CD4-positive, alpha-beta T cell treated with Interleukin-6 at 100 ng/mL for 8 hours (primary cell): ENCODE measurements at regions not wholly inside any gene's neighbourhood (a gene's known extent, or its start where the extent isn't known, plus 50 kb on each side); places are given as distances from the start of the nearest gene placed in this dataset.
"Not testable (repeated sequence)": the region's sequence is repeated elsewhere in the genome, so short reads cannot be mapped to it uniquely, and the experiment has no call there.

Source experiments
- DNase-seq: peaks from one replicate; pipeline ENCODE4 v3.0.0-alpha.2; 2020; ENCODE audit warnings: mixed read lengths, low spot score

GRCh38 chr21:23601549-23601948 lies 2005.7 kb downstream of the MRPL39 start:
- no peak for DNase-seq

DNA sequence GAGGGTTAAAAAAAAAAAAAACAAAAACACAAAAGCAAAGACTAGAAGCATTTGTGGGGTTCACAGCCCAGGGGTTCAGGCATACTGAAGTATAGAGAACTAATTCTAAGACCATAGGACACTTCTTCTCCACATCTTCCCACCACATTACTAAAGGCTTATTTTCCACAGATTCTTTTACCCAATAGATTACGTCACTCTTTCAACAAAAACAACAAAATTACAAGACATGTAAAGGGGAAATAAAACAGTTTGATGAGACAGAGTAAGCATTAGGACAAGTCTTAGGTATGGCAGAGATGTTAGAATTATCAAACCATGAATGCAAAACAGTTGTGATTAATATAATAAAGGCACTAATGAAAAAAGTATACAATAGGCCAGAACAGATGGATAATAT lies 2013.7 kb downstream of the MRPL39 start:
- no peak for DNase-seq

DNA sequence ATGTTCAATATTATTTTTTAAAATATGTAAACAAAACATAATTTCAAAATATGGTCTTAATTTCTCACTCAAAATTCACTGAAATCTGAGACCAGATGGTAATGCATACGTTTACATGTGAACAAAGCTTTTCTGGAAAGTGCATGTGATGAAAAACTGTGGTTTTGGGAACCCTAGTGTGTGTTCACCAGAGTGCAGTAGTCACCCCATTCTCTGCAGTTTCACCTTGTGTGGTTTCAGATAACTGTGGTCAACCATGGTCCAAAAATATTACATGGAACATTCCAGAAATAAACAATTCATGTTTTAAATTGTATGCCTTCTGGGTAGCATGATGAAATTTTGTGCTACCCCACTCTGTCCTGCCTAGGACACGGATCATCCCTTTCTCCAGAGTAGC lies 2021.9 kb downstream of the MRPL39 start:
- no peak for DNase-seq

DNA sequence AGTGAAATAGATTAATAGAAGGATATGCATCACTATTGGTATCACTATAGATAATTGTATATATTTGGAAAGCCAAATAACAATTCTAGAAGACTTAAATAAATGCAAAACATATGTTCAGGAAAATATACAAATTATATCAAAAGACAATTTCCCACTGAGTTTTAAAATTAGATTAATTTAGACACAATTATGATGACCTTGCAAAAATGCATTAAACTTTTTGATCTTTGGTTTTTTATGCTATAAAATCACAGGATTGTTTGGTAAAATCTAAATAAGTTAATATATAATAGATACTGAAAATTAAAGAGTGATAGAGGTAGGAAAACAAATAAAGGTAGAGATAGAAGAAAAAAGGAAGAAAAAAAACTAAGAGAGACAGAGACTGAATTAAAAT lies 2027.7 kb downstream of the MRPL39 start:
- no peak for DNase-seq

DNA sequence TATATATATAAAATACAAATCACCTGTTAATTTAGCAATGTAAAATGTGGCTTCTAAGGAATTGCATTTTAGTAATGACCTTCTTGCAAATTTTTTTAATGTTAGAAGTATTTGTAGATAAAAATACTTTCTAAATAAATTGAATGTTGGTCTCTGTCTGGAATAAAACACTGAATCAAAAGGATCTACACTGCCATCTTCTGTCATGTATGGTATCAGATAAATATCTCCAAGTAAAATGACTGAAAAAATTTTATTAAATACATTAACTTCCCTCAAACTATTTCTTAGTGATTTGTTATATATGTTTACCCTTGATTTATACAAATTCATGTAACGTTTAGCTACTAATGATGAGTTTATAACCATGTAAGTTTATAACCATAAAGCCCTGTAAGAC lies 2029.3 kb downstream of the MRPL39 start:
- DNase-seq = no peak

- DNase-seq = no peak
Observed at GRCh38 chr21:23574932-23575331, 2032.3 kb downstream of the MRPL39 start.

DNA sequence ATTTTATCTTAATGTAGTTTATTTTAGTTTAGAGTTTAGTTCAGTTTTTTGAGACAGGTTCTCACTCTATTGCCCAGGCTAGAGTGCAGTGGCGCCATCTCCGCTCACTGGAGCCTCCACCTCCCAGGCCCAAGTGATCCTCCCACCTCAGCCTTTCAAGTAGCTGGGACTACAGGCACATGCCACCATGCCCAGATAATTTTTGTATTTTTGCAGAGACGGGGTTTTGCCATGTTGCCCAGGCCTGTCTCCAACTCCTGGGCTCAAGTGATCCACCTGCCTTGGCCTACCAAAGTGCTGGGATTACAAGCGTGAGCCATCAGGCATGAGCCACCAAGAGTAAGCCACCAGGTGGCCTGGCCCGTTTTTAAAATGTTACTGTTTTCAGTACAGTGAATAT lies 2058.4 kb downstream of the MRPL39 start:
- not testable (repeated sequence) for DNase-seq

DNA sequence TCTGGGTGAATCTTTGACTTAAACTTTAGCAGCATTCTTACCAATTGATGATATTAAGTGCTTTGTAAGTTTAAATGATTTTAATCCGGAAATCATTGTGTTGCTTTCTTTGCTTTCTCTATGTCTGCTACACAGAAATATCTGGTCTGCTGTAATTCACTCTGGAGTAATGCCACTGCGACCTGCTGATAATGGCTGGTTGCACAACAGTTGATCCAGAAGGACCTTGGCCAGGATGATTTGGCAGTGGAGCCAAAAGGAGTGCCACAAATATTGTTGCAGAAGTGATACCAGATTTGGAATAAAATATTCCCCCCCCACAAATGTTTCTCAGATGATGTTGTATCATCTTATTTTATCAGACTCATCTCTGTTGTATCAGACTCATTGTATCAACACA lies 2063.9 kb downstream of the MRPL39 start:
- DNase-seq = no peak

- no peak for DNase-seq
Observed at GRCh38 chr21:23542097-23542496, 2065.2 kb downstream of the MRPL39 start.

- no peak for DNase-seq
Observed at GRCh38 chr21:23541571-23541970, 2065.7 kb downstream of the MRPL39 start.

DNA sequence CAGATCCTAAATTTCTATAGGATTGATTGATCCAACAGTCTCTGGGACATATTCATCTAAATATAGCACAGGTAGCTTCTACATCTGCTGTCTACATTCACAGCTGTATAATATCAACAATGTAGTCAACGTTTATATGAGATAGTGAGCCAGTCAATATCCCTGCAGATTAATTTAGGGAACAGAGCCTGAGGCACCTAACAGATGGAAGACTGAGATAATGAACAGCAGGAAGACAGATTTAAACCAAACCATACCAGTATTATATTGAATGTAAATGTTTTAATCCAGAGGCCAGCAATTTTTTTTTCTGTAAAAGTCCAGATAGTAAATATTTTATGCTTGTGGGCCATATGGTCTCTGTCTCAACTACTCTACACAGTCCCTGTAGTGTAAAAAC lies 2072.4 kb downstream of the MRPL39 start:
- DNase-seq = no peak

DNA sequence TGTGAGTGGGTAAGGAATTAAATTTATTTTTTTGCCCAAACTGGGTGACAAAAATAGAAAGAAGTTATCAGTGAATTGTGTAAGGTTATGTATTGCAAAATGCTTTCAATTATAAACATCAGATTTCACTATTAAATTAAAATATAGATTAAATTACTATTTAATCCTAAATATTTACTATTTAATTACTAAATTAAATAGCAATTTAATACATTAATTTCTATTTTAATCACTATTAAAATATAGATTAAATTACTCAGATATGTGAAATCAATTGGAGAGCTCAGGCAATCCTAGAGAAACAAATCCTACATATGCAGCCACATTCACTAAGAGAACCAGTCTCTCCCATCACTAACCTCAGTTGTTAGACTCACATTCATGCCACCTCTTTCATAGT lies 2075.8 kb downstream of the MRPL39 start:
- DNase-seq = no peak

DNA sequence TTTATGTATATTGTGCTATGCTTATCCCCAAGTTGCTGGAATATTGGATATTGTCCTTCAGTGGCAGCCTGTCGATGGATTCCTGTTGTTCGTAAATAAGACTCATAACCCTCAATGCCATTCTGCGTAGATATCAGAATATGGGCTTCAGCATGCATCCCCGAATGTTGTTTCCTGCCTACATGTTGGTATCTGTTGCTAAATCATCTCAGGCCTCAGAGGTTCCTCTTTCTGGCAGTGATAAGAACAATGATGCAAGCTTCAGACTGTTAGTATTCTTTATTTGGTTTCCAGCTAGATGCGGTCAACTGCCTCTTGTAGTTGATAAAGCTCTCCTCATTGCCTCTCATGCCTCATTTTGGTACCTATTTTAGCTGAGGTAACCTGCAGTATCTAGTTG lies 2082.6 kb downstream of the MRPL39 start:
- no peak for DNase-seq

GRCh38 chr21:23522751-23523150 lies 2084.5 kb downstream of the MRPL39 start:
- no peak for DNase-seq

DNA sequence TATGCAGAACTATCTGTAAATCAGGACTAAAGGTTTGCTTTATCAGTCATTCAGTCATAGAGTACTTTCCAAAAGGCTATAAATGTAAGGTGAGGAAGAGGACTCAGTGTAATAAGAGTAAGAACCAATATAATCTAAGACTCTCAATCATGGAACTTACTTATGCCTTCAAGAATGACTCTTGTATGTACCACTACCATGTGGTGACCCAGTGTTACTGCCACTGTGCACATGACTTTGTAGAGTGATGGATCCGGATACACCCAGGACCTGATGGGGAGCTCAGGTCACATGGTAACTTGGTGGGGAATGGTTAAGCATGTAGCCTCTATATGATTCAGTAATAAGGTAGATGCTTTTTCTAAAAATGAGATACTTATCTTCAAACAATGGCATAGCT lies 2099.8 kb downstream of the MRPL39 start:
- no peak for DNase-seq

DNA sequence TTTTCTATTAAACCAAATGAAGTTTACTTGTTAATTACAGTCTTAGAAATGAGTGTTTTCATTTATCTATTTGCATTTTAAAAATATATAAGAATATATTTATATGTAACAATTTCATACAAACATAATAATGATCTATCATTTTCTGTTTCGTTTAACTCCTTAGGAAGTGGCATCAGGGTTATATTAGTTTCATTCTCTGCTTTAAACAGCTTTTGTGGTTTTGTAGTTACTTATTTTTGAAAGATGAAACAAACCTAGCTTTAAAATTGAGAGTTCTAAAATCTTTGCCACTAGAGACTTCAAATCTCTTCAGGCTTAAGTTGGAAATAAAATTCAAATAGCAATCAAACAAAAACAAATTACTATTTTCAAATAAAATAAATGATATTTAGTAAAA lies 2110.6 kb downstream of the MRPL39 start:
- DNase-seq = no peak

- no peak for DNase-seq
Observed at GRCh38 chr21:23488245-23488644, 2119.0 kb downstream of the MRPL39 start.

DNA sequence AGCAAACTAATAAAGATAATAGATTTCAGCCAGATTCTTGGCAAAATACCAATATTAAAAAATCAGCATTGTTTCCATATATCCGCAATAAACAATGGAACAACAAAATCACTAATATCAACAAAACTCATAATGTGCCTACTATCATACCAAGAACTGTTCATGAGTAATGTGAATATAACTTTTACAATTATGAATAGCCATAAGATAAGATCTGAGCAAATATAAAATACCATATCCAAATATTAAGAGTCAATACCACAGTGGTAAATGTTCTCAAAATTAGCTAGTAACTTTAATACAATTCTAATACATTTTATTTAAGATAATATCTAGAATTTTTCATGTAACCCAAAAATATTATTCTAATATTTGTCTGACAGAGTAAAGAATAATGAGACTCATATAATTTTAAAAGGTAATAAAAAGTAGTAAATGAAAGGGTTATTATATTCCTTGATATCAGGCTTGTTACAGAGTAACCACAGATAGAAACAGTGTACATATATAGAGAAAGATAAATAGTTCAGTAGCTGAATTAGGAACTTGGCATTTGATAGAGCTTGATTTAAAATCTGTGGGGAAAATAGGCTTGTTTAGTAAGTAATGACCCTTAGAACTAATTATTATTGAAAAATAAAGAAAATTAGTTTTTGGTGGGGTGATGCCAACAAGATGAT lies 2126.6 kb downstream of the MRPL39 start:
- no peak for DNase-seq

DNA sequence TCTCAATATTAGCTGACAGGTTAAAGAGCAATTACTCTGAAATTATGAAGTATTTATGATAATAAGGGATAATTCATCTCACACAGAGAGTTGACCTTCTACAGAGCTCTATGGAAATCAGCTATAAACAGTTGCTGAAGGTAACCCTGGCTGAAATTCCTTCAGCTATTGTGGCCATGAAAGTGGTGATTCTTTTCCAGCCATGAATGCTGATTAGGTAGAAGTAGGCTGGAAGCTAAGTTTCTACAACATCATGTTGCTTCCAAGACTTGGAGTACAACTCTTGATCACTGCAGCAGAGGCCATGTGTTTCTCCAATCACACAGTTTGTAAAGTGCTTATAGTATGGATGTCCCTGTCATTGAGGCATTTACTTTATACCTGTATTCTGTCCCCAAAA lies 2128.9 kb downstream of the MRPL39 start:
- no peak for DNase-seq

GRCh38 chr21:23475281-23476219 lies 2131.7 kb downstream of the MRPL39 start:
- no peak for DNase-seq

DNA sequence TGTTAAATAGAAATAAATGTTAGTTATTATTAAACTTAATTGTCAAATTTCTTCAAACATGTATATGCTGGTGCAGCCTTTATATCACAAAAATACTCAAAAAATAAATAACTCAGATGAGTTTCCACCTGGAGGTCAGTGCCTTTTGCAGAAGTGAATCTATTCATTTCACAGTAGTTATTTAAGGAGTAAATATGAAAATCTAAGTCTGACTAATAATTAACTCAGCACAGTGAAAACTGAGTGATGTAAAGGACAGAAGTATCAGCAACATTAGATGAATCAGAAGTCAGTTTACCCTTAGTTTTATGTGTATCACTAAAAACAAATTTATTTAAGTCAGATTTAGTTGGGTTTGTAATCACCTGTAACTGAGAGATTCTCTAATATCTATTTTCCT lies 2135.4 kb downstream of the MRPL39 start:
- DNase-seq = no peak

- DNase-seq = no peak
Observed at GRCh38 chr21:23463365-23463764, 2143.9 kb downstream of the MRPL39 start.

DNA sequence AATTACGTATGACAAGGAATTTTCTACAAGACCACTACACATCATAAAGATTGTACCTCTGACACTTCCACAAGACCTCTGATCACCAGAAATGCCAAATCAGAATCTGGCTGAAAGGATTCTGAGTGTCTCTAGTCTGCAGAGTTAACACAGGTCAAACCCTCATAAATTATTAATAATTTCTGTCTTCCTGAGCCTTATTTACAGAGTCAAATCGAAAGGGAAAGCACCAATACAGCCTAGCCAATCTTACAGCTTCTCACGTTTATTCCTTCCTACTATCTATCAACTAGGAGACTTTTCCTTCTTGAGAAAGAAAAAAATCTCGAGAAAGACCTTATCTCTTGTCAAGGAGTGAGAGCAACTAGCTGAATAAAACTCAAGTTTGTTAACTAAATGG lies 2151.6 kb downstream of the MRPL39 start:
- no peak for DNase-seq
